ENCODE measurements at regions not wholly inside any gene's neighbourhood (a gene's known extent, or its start where the extent isn't known, plus 50 kb on each side); places are given as distances from the start of the nearest gene placed in this dataset.

GRCh38 chr6:91864911-91865310 is 1278.0 kb upstream of the MAP3K7 start:
- DNase-seq, result no peak

- DNase-seq, result no peak
These were observed 1273.9 kb upstream of the MAP3K7 start for GRCh38 chr6:91860541-91861335.

GRCh38 chr6:91852252-91852651 is 1265.4 kb upstream of the MAP3K7 start:
- no peak for DNase-seq

- no peak for DNase-seq
These were observed 1247.9 kb upstream of the MAP3K7 start for GRCh38 chr6:91834813-91835212.

GRCh38 chr6:91827151-91827550 is 1240.3 kb upstream of the MAP3K7 start:
- no peak for DNase-seq

- DNase-seq, result no peak
These were observed 1239.3 kb upstream of the MAP3K7 start for GRCh38 chr6:91826128-91826527.

- no peak for DNase-seq
These were observed 1237.5 kb upstream of the MAP3K7 start for GRCh38 chr6:91824331-91824730.

GRCh38 chr6:91822581-91822980 is 1235.7 kb upstream of the MAP3K7 start:
- no peak for DNase-seq

- DNase-seq, result no peak
These were observed 1229.5 kb upstream of the MAP3K7 start for GRCh38 chr6:91816335-91816734.

- no peak for DNase-seq
These were observed 1226.8 kb upstream of the MAP3K7 start for GRCh38 chr6:91813641-91814040.

- no peak for DNase-seq
These were observed 1225.9 kb upstream of the MAP3K7 start for GRCh38 chr6:91812596-91813274.

- no peak for DNase-seq
These were observed 1218.1 kb upstream of the MAP3K7 start for GRCh38 chr6:91804981-91805380.

- no peak for DNase-seq
These were observed 1215.6 kb upstream of the MAP3K7 start for GRCh38 chr6:91802431-91802830.

- no peak for DNase-seq
These were observed 1209.7 kb upstream of the MAP3K7 start for GRCh38 chr6:91796603-91797002.

- no peak for DNase-seq
These were observed 1201.6 kb upstream of the MAP3K7 start for GRCh38 chr6:91788501-91788900.

GRCh38 chr6:91786474-91787184 is 1199.8 kb upstream of the MAP3K7 start:
- DNase-seq, result no peak

- DNase-seq, result no peak
These were observed 1195.9 kb upstream of the MAP3K7 start for GRCh38 chr6:91782802-91783201.

GRCh38 chr6:91781946-91782345 is 1195.1 kb upstream of the MAP3K7 start:
- no peak for DNase-seq

GRCh38 chr6:91780270-91780669 is 1193.4 kb upstream of the MAP3K7 start:
- no peak for DNase-seq

- DNase-seq, result no peak
These were observed 1174.7 kb upstream of the MAP3K7 start for GRCh38 chr6:91761621-91762020.

- DNase-seq, result no peak
These were observed 1167.8 kb upstream of the MAP3K7 start for GRCh38 chr6:91754691-91755090.

- DNase-seq, result no peak
These were observed 1164.7 kb upstream of the MAP3K7 start for GRCh38 chr6:91751526-91751925.

GRCh38 chr6:91744566-91744965 is 1157.7 kb upstream of the MAP3K7 start:
- no peak for DNase-seq

- no peak for DNase-seq
These were observed 1156.9 kb upstream of the MAP3K7 start for GRCh38 chr6:91743756-91744155.

Data from GDM1 (cell line).